H1 (cell line): ENCODE measurements at regions not wholly inside any gene's neighbourhood (a gene's known extent, or its start where the extent isn't known, plus 50 kb on each side); places are given as distances from the start of the nearest gene placed in this dataset.

Source experiments
- CTCF ChIA-PET: fragments of 300-600 bp; sonication (Branson Sonifier 250); formaldehyde crosslinking; loops from one replicate; lab custom pipeline; 2021; ENCODE audit not compliant: partially characterized antibody; lab: Charles Lee
- POLR2A ChIA-PET: fragments of 300-600 bp; sonication (Branson Sonifier 250); formaldehyde crosslinking; loops from one replicate; lab custom pipeline; 2021; ENCODE audit warnings: inconsistent platforms; ENCODE audit not compliant: partially characterized antibody; lab: Charles Lee
- DNase-seq, 2 experiments: peaks; one replicate each; pipeline versions ENCODE4 v3.0.0 to v3.0.0-alpha.2; 2010 to 2022; ENCODE audit warnings: low spot score in 2 of 2, low read depth in 1 of 2, mixed read lengths in 1 of 2
- FAIRE-seq: peaks from 2 replicates; lab custom pipeline; 2011; peaks lifted over from hg19 to GRCh38; lab: Jason Lieb, UNC
- H2AFZ ChIP-seq: 2 replicates; pipeline ENCODE4 v1.8.1; 2012; ENCODE audit warnings: low read length, inconsistent platforms
- H2AK5ac ChIP-seq: 2 replicates; pipeline ENCODE4 v1.6.1; 2013; ENCODE audit warnings: low read depth, low read length
- H2BK120ac ChIP-seq: replicated peaks from 2 replicates; pipeline ENCODE3; 2013; ENCODE audit warnings: low read depth, low read length, inconsistent platforms
- H2BK12ac ChIP-seq: 2 replicates; pipeline ENCODE4 v1.6.1; 2013; ENCODE audit warnings: low read depth, low read length
- H2BK15ac ChIP-seq: 2 replicates; pipeline ENCODE4 v1.6.1; 2013; ENCODE audit warnings: low read length
- H2BK20ac ChIP-seq: 2 replicates; pipeline ENCODE4 v1.6.1; 2013; ENCODE audit warnings: low read length
- H2BK5ac ChIP-seq: 2 replicates; pipeline ENCODE4 v1.6.1; 2013; ENCODE audit warnings: low read depth, low read length
- H3K14ac ChIP-seq: 2 replicates; pipeline ENCODE4 v1.6.1; 2013; ENCODE audit warnings: inconsistent platforms; ENCODE audit not compliant: insufficient read length
- H3K18ac ChIP-seq: 2 replicates; pipeline ENCODE4 v1.6.1; 2013; ENCODE audit warnings: low read length; ENCODE audit errors: extremely low read depth
- H3K23ac ChIP-seq: 2 replicates; pipeline ENCODE4 v1.6.1; 2013; ENCODE audit warnings: inconsistent platforms; ENCODE audit not compliant: insufficient read length
- H3K23me2 ChIP-seq: 2 replicates; pipeline ENCODE4 v1.6.1; 2013; ENCODE audit warnings: low read depth, low read length
- H3K27ac ChIP-seq: 2 replicates; pipeline ENCODE4 v1.6.1; 2011; ENCODE audit warnings: low read depth, low read length, inconsistent platforms
- H3K27me3 ChIP-seq, 4 experiments: replicated peaks in 1 of 4; 1 replicate in 1 of 4; 2 replicates in 3 of 4; pipeline versions ENCODE4 v1.6.1 to v1.8.1; 2011 to 2013; ENCODE audit warnings: low read length in 3 of 4, mild to moderate bottlenecking in 3 of 4, inconsistent platforms in 2 of 4, mixed read lengths in 2 of 4, moderate library complexity in 1 of 4; ENCODE audit not compliant: control insufficient read depth in 3 of 4, insufficient read depth in 3 of 4; ENCODE audit errors: extremely low read depth in 1 of 4
- H3K36me3 ChIP-seq, 4 experiments: 2 replicates each; pipeline versions ENCODE4 v1.6.1 to v1.8.1; 2011 to 2013; ENCODE audit warnings: mild to moderate bottlenecking in 4 of 4, low read length in 3 of 4, moderate library complexity in 2 of 4, control low read depth in 1 of 4, inconsistent platforms in 1 of 4; ENCODE audit not compliant: insufficient read depth in 4 of 4, control insufficient read depth in 2 of 4
- H3K4ac ChIP-seq: replicated peaks from 2 replicates; pipeline ENCODE3; 2013; ENCODE audit warnings: low read length, low read depth, mixed read lengths, inconsistent platforms; ENCODE audit not compliant: insufficient read length
- H3K4me1 ChIP-seq, 4 experiments: replicated peaks in 1 of 4; 1 replicate in 1 of 4; 2 replicates in 3 of 4; pipeline versions ENCODE4 v1.6.1 to v1.8.1; 2011 to 2013; ENCODE audit warnings: low read length in 3 of 4, inconsistent platforms in 2 of 4, mixed read lengths in 1 of 4; ENCODE audit not compliant: insufficient read depth in 4 of 4, control insufficient read depth in 3 of 4
- H3K4me2 ChIP-seq, 2 experiments: 2 replicates each; pipeline versions ENCODE4 v1.6.1 to v1.8.1; 2011 to 2013; ENCODE audit warnings: low read depth in 2 of 2, low read length in 2 of 2, control low read depth in 1 of 2, inconsistent platforms in 1 of 2, mild to moderate bottlenecking in 1 of 2; ENCODE audit not compliant: insufficient read depth in 1 of 2
- H3K4me3 ChIP-seq, 4 experiments: fragments of 200-600, 300-600 bp in 1 of 4; sonication (generic), shearing (Covaris generic), sonication (Bioruptor Twin) in 1 of 4; 2 replicates each; pipeline versions ENCODE4 v1.5.1 to v1.8.1; 2011 to 2016; ENCODE audit warnings: low read length in 4 of 4, low read depth in 3 of 4, control low read depth in 2 of 4, inconsistent platforms in 2 of 4, mild to moderate bottlenecking in 2 of 4, mixed read lengths in 1 of 4, moderate library complexity in 1 of 4; ENCODE audit not compliant: insufficient read depth in 2 of 4; ENCODE audit errors: extremely low read depth in 1 of 4
- H3K56ac ChIP-seq: replicated peaks from 2 replicates; pipeline ENCODE3; 2013; ENCODE audit warnings: low read depth, mild to moderate bottlenecking, mixed read lengths, low read length, inconsistent platforms; ENCODE audit not compliant: insufficient read length
- H3K79me1 ChIP-seq: 2 replicates; pipeline ENCODE4 v1.6.1; 2013; ENCODE audit warnings: low read depth, low read length, control low read depth
- H3K79me2 ChIP-seq, 2 experiments: 2 replicates each; pipeline versions ENCODE4 v1.6.1 to v1.8.1; 2012 to 2013; ENCODE audit warnings: low read length in 2 of 2, mild to moderate bottlenecking in 2 of 2, inconsistent platforms in 1 of 2; ENCODE audit not compliant: insufficient read depth in 2 of 2, control insufficient read depth in 1 of 2
- H3K9ac ChIP-seq, 4 experiments: replicated peaks in 1 of 4; 1 replicate in 1 of 4; 2 replicates in 3 of 4; pipeline versions ENCODE4 v1.6.1 to v1.8.1; 2011 to 2013; ENCODE audit warnings: low read depth in 3 of 4, low read length in 3 of 4, control low read depth in 2 of 4, mild to moderate bottlenecking in 2 of 4, moderate library complexity in 2 of 4, inconsistent platforms in 1 of 4; ENCODE audit errors: extremely low read depth in 1 of 4
- H3K9me3 ChIP-seq, 2 experiments: 2 replicates each; pipeline versions ENCODE4 v1.6.1 to v1.8.1; 2012 to 2013; ENCODE audit warnings: mild to moderate bottlenecking in 2 of 2, moderate library complexity in 2 of 2, control low read depth in 1 of 2, inconsistent platforms in 1 of 2, low read depth in 1 of 2, low read length in 1 of 2, mixed read lengths in 1 of 2; ENCODE audit not compliant: insufficient read depth in 2 of 2
- H4K20me1 ChIP-seq, 2 experiments: replicated peaks in 1 of 2; 2 replicates each; pipeline versions ENCODE3 to v1.8.1; 2011 to 2013; ENCODE audit warnings: inconsistent platforms in 2 of 2, low read length in 2 of 2, mild to moderate bottlenecking in 1 of 2; ENCODE audit not compliant: insufficient read depth in 2 of 2, control insufficient read depth in 1 of 2
- H4K5ac ChIP-seq: 2 replicates; pipeline ENCODE4 v1.6.1; 2013; ENCODE audit warnings: low read length, low read depth, mixed read lengths, inconsistent platforms; ENCODE audit not compliant: insufficient read length
- H4K8ac ChIP-seq: 2 replicates; pipeline ENCODE4 v1.8.0; 2013; ENCODE audit warnings: mild to moderate bottlenecking, moderate library complexity, low read length, inconsistent platforms; ENCODE audit not compliant: insufficient read depth; ENCODE audit errors: extremely low read depth
- H4K91ac ChIP-seq: replicated peaks from 2 replicates; pipeline ENCODE3; 2013; ENCODE audit warnings: low read length, mixed read lengths, inconsistent platforms; ENCODE audit not compliant: insufficient read length
- CBX5 ChIP-seq: fragments of 300-800, 300-1000 bp; sonication (generic); IDR thresholded peaks from 2 replicates; pipeline ENCODE4 v1.7.1; 2016; ENCODE audit warnings: antibody characterized with exemption, low read length, low read depth
- CBX8 ChIP-seq: fragments of 300-800, 300-1000 bp; sonication (generic); IDR thresholded peaks from 2 replicates; pipeline ENCODE4 v1.7.1; 2016; ENCODE audit warnings: low read depth, low read length, borderline replicate concordance
- CHD2 ChIP-seq: IDR thresholded peaks from 2 replicates; pipeline ENCODE4 v1.6.1; 2012; ENCODE audit warnings: low read length, improper control_type of control experiment
- GABPA ChIP-seq: IDR thresholded peaks from 2 replicates; pipeline ENCODE4 v1.6.1; 2011; ENCODE audit warnings: mild to moderate bottlenecking, low read length, moderate library complexity, borderline replicate concordance; ENCODE audit not compliant: insufficient read depth
- HDAC6 ChIP-seq: IDR thresholded peaks from one replicate; pipeline ENCODE4 v1.7.1; 2012; ENCODE audit warnings: low read depth, mild to moderate bottlenecking, inconsistent platforms, low read length, moderate library complexity
- JUN ChIP-seq: IDR thresholded peaks from 2 replicates; pipeline ENCODE4 v1.6.1; 2011; ENCODE audit warnings: low read depth, mild to moderate bottlenecking, improper control_type of control experiment, low read length
- TBP ChIP-seq: IDR thresholded peaks from 2 replicates; pipeline ENCODE4 v1.6.1; 2011; ENCODE audit warnings: low read depth, low read length, improper control_type of control experiment
- WGBS, 2 experiments: shearing (Covaris generic) in 1 of 2; methylation state at CpG; one replicate each; pipeline versions ENCODE4 v1.1.6 to v1.1.7; 2013 to 2015; ENCODE audit warnings: low lambda C conversion rate in 2 of 2, mixed read lengths in 2 of 2, inconsistent platforms in 1 of 2, low coverage in 1 of 2, missing lambda C conversion rate in 1 of 2; ENCODE audit not compliant: insufficient replicate concordance in 2 of 2, insufficient coverage in 1 of 2, insufficient read length in 1 of 2; ENCODE audit errors: extremely low coverage in 1 of 2, missing lambda C conversion rate in 1 of 2; 5-methylcytosine and 5-hydroxymethylcytosine counted together

GRCh38 chr15:97504031-97504792 lies 456.3 kb upstream of the ARRDC4 start:
- H3K4me1 ChIP-seq, result no peaks in the 10 kb centered on the region
- H3K23ac ChIP-seq, result no peak overlapping the region
- no peak overlapping the region for H3K4me2 ChIP-seq
- H3K18ac ChIP-seq, result no peak overlapping the region
- H3K36me3 ChIP-seq, result no peaks in the 10 kb centered on the region
- H2BK5ac ChIP-seq, result no peak overlapping the region
- TF ChIP-seq HDAC6 (no peak), CBX5 (no peak), CHD2 (no peak), GABPA (no peak), TBP (no peak), CBX8 (no peak), JUN (no peak)
- no peaks in the 10 kb centered on the region; the same call in 1 of the 2 replicates for H3K23me2 ChIP-seq
- H2AFZ ChIP-seq, result no peak overlapping the region
- H4K8ac ChIP-seq, result no peak overlapping the region
- no peaks in the 10 kb centered on the region for H3K27me3 ChIP-seq
- no peak overlapping the region for H2BK120ac ChIP-seq
- ChIA-PET CTCF (interaction anchor here (1.5 kb wide), 1 partner anchor 16 kb away, joined by 6 read pairs; no protein-coding TSS in a partner anchor), POLR2A (no interaction called here)
- H3K4ac ChIP-seq, result no peak overlapping the region
- 83% methylated on average over 6 of the region's 6 CpGs; no CpG with 5 or more reads in 1 of the 2 experiments for WGBS, 2 experiments
- DNase-seq (no peak), FAIRE-seq (no peak)
- H4K20me1 ChIP-seq, result no peaks in the 10 kb centered on the region
- no peak overlapping the region for H3K4me3 ChIP-seq
- no peak overlapping the region for H2BK20ac ChIP-seq
- H3K79me1 ChIP-seq, result no peaks in the 10 kb centered on the region
- no peaks in the 10 kb centered on the region for H3K79me2 ChIP-seq
- H4K91ac ChIP-seq, result no peak overlapping the region
- no peak overlapping the region for H4K5ac ChIP-seq
- H2BK15ac ChIP-seq, result no peak overlapping the region
- no peak overlapping the region for H3K56ac ChIP-seq
- no peak overlapping the region for H2BK12ac ChIP-seq
- no peak overlapping the region for H3K27ac ChIP-seq
- H3K9me3 ChIP-seq, result no peaks in the 10 kb centered on the region; a peak in 1 of 4 replicates
- H3K9ac ChIP-seq, result no peak overlapping the region
- no peak overlapping the region for H2AK5ac ChIP-seq
- H3K14ac ChIP-seq, result no peak overlapping the region
